GM12891 (cell line): ENCODE measurements at regions not wholly inside any gene's neighbourhood (a gene's known extent, or its start where the extent isn't known, plus 50 kb on each side); places are given as distances from the start of the nearest gene placed in this dataset.

Experiments used
- DNase-seq: peaks from one replicate; pipeline ENCODE4 v3.0.0; 2011; ENCODE audit warnings: low spot score; ENCODE audit not compliant: insufficient read length
- FAIRE-seq: peaks from 2 replicates; lab custom pipeline; 2011; peaks lifted over from hg19 to GRCh38; lab: Jason Lieb, UNC
- PAX5 ChIP-seq: IDR thresholded peaks from 2 replicates; pipeline ENCODE4 v1.6.1; 2011; ENCODE audit warnings: low read length, moderate library complexity, mild to moderate bottlenecking; ENCODE audit not compliant: insufficient read depth, severe bottlenecking
- POLR2A ChIP-seq: IDR thresholded peaks from 2 replicates; pipeline ENCODE4 v1.6.1; 2011; ENCODE audit warnings: low read depth, low read length, control low read depth
- POLR2AphosphoS5 ChIP-seq: IDR thresholded peaks from 2 replicates; pipeline ENCODE4 v1.6.1; 2011; ENCODE audit warnings: low read depth, low read length, control low read depth
- POU2F2 ChIP-seq: IDR thresholded peaks from 2 replicates; pipeline ENCODE4 v1.6.1; 2011; ENCODE audit warnings: low read depth, mild to moderate bottlenecking, control low read depth, low read length, moderate library complexity
- SPI1 ChIP-seq: IDR thresholded peaks from 2 replicates; pipeline ENCODE4 v1.6.1; 2011; ENCODE audit warnings: low read depth, low read length, control low read depth
- TAF1 ChIP-seq: IDR thresholded peaks from 2 replicates; pipeline ENCODE4 v1.6.1; 2011; ENCODE audit warnings: low read depth, low read length, control low read depth

DNA sequence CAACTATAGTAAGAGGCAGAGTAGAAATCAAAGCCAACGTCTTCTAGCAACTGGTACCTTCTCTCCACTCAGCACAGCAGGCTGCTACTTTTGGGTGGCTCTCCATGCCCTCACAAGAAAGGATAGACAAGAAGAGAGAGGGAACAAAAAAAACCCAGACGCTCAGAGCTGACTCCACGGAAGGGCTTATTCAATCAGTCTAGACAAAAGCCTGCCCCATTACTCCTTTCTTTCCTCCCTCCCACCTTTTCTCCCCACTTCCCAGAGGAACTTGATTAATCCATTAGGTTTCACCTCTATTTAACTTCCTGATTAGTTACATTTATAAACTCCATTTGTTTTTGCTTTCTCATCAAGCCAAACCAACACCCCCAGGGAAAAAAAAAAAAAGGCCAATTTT lies 71.1 kb upstream of the CCDC60 start:
- no peak for DNase-seq
- TF ChIP-seq PAX5 (no peak), POLR2AphosphoS5 (no peak), SPI1 (no peak), POLR2A (no peak), POU2F2 (no peak), TAF1 (no peak)
- FAIRE-seq, result no peak

DNA sequence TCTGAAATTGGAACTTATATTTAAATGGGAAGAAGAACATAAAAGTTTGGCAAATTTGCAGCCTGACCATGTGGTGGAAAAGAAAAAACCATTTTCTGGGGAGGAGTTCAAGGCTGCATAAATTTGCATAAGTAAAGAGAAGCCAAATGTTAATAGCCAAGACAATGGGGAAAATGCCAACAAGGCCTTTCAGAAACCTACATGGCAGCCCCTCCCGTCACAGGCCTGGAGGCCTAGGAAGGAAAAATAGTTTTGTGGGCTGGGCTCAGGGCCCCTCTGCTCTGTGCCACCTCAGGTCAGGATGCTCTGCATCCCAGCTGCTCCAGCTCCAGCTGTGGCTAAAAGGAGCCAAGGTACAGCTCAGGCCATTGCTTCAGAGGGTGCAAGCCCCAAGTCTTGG lies 67.6 kb upstream of the CCDC60 start:
- FAIRE-seq, result no peak
- DNase-seq, result no peak

DNA sequence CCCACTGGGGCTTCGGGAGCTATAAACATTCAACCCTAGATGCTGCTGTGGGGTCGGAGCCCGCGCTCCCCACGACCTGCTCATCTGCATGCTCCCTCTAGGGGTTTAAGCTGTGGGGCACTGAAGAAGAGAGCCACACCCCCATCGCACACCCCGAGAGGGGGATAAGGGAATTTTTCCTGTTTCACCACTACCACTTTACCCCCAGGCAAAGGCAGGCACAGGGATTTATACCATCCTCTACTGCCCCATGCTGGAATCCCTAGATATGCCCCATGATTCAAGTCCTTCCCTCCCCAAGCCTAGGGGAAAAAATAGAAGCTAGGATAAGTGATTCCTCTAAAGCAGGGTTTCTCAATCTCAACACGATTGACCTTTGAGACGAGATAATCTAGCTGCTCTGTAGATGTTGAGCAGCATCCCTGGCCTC lies 59.9 kb upstream of the CCDC60 start:
- DNase-seq (no peak), FAIRE-seq (no peak)
- TF ChIP-seq SPI1, result no peak
- no peak for TF ChIP-seq POLR2A
- TF ChIP-seq PAX5, result no peak
- TF ChIP-seq POU2F2, result no peak
- TF ChIP-seq POLR2AphosphoS5, result no peak
- TF ChIP-seq TAF1, result no peak

More for the DNA sequence above, 67.6 kb upstream of the CCDC60 start:
- TF ChIP-seq SPI1, result no peak
- no peak for TF ChIP-seq POLR2A
- TF ChIP-seq POU2F2, result no peak
- no peak for TF ChIP-seq POLR2AphosphoS5
- TF ChIP-seq TAF1, result no peak
- TF ChIP-seq PAX5, result no peak

DNA sequence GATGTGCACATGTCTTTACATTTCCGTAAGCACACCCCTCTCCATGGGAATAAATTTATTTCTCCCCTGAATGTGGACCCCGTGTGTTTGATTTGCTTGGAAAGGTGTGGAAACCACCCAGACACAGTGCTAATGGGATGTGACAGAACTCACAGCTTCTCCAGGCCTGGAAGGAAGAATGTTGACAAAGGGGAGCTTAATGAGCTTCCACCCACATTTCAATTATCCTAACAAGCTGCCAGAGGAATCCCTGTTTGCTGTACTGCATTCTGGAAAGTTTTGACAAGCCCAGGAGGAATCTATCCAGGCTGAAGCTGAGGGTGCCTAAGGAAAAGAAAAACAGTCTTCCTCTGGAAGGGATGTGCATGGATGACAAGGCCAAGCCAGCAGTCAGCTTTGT lies 51.2 kb upstream of the CCDC60 start:
- FAIRE-seq (no peak), DNase-seq (no peak)

More for the DNA sequence above, 51.2 kb upstream of the CCDC60 start:
- TF ChIP-seq POLR2A (no peak), POU2F2 (no peak), TAF1 (no peak), POLR2AphosphoS5 (no peak), PAX5 (no peak), SPI1 (no peak)
